Astrocyte (in vitro differentiated cells and primary cell): ENCODE measurements at regions not wholly inside any gene's neighbourhood (a gene's known extent, or its start where the extent isn't known, plus 50 kb on each side); places are given as distances from the start of the nearest gene placed in this dataset.

Experiments
- DNase-seq: peaks from one replicate; pipeline ENCODE4 v3.0.0-alpha.2; 2010; ENCODE audit warnings: low read depth
- FAIRE-seq: peaks from 2 replicates; lab custom pipeline; 2011; peaks lifted over from hg19 to GRCh38; lab: Jason Lieb, UNC
- H2AFZ ChIP-seq: 2 replicates; pipeline ENCODE4 v1.6.0; 2012; ENCODE audit warnings: low read depth, low read length, inconsistent platforms
- H3K27ac ChIP-seq: 2 replicates; pipeline ENCODE4 v1.5.1; 2011; ENCODE audit warnings: low read depth, low read length, inconsistent platforms
- H3K27me3 ChIP-seq: 2 replicates; pipeline ENCODE4 v1.6.0; 2011; ENCODE audit warnings: low read length, inconsistent platforms; ENCODE audit not compliant: insufficient read depth
- H3K36me3 ChIP-seq: 2 replicates; pipeline ENCODE4 v1.5.1; 2011; ENCODE audit warnings: low read length, inconsistent platforms; ENCODE audit not compliant: insufficient read depth
- H3K4me1 ChIP-seq: 2 replicates; pipeline ENCODE4 v1.5.1; 2011; ENCODE audit warnings: low read length, inconsistent platforms; ENCODE audit not compliant: insufficient read depth
- H3K4me2 ChIP-seq: 2 replicates; pipeline ENCODE4 v1.6.0; 2012; ENCODE audit warnings: low read length, inconsistent platforms
- H3K4me3 ChIP-seq: 2 replicates; pipeline ENCODE4 v1.5.1; 2011; ENCODE audit warnings: low read depth, mild to moderate bottlenecking, low read length, inconsistent platforms; ENCODE audit not compliant: insufficient read depth
- H3K79me2 ChIP-seq: 2 replicates; pipeline ENCODE4 v1.6.0; 2012; ENCODE audit warnings: mild to moderate bottlenecking, low read length, inconsistent platforms; ENCODE audit not compliant: insufficient read depth
- H3K9ac ChIP-seq: 2 replicates; pipeline ENCODE4 v1.6.0; 2012; ENCODE audit warnings: mild to moderate bottlenecking, low read length, inconsistent platforms
- H3K9me3 ChIP-seq: 2 replicates; pipeline ENCODE4 v1.5.1; 2012; ENCODE audit warnings: low read depth, mild to moderate bottlenecking, low read length, inconsistent platforms; ENCODE audit not compliant: insufficient read depth
- H4K20me1 ChIP-seq: 2 replicates; pipeline ENCODE4 v1.6.0; 2012; ENCODE audit warnings: low read length, inconsistent platforms; ENCODE audit not compliant: insufficient read depth
- H3K27ac Mint-ChIP-seq: one replicate; pipeline ENCODE4 v1.8.0; 2021; ENCODE audit warnings: mild to moderate bottlenecking, mixed read lengths; ENCODE audit not compliant: unreplicated experiment
- H3K27me3 Mint-ChIP-seq: one replicate; pipeline ENCODE4 v1.8.0; 2021; ENCODE audit warnings: low read depth, mixed read lengths; ENCODE audit not compliant: unreplicated experiment
- H3K36me3 Mint-ChIP-seq: one replicate; pipeline ENCODE4 v1.8.0; 2021; ENCODE audit warnings: low read depth, mixed read lengths; ENCODE audit not compliant: unreplicated experiment
- H3K4me1 Mint-ChIP-seq: one replicate; pipeline ENCODE4 v1.8.0; 2021; ENCODE audit warnings: low read depth, mixed read lengths; ENCODE audit not compliant: unreplicated experiment
- H3K4me3 Mint-ChIP-seq: one replicate; pipeline ENCODE4 v1.8.0; 2021; ENCODE audit warnings: mild to moderate bottlenecking, moderate library complexity, mixed read lengths; ENCODE audit not compliant: unreplicated experiment
- H3K9me3 Mint-ChIP-seq: one replicate; pipeline ENCODE4 v1.8.0; 2021; ENCODE audit warnings: mild to moderate bottlenecking, mixed read lengths; ENCODE audit not compliant: unreplicated experiment
- CTCF ChIP-seq: IDR thresholded peaks from 2 replicates; pipeline ENCODE4 v1.5.1; 2011; ENCODE audit warnings: low read depth, mild to moderate bottlenecking, inconsistent platforms, low read length, moderate library complexity; ENCODE audit not compliant: insufficient read depth
- EZH2 ChIP-seq: IDR thresholded peaks from 2 replicates; pipeline ENCODE4 v1.6.1; 2012; ENCODE audit warnings: mild to moderate bottlenecking, low read length, inconsistent platforms; ENCODE audit not compliant: insufficient read depth

DNA sequence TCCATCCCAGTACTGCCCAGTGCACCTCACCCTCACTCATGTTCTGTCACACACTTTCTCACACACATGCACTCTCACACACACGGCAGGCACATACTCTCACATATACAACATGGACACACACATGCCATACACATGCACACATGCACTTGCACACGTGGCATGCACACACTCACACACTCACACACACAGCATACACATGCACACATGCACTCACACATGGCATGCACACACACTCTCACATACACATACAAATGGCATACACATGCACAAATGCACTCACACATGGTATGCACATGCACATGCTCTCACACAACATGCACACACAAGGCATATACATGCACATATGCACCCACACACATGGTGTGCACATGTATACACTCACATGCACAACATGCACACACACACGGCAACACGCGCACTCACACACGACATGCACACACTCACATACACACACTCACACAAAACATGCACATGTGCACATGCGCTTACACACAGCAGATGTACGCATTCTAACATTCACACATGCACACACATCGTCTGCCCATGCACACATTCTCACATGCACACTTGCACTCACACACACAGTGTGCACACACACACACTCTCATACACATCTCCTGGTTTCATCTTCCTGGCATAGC is 131.7 kb upstream of the THBS2 start:
- H3K4me1 ChIP-seq, result no peaks in the 10 kb centered on the region
- no peak overlapping the region for H3K27ac Mint-ChIP-seq
- no peak overlapping the region for H3K4me3 Mint-ChIP-seq
- H2AFZ ChIP-seq, result no peak overlapping the region
- H3K27me3 Mint-ChIP-seq, result peaks cover 6% of the 10 kb centered on the region
- H3K9me3 Mint-ChIP-seq, result peaks cover 14% of the 10 kb centered on the region
- no peaks in the 10 kb centered on the region for H3K4me1 Mint-ChIP-seq
- FAIRE-seq (no peak), DNase-seq (no peak)
- H3K9me3 ChIP-seq, result peaks cover 12% of the 10 kb centered on the region
- TF ChIP-seq EZH2 (no peak), CTCF (no peak)
- no peaks in the 10 kb centered on the region for H3K79me2 ChIP-seq
- no peak overlapping the region for H3K9ac ChIP-seq
- H3K4me2 ChIP-seq, result no peak overlapping the region
- no peaks in the 10 kb centered on the region for H3K36me3 ChIP-seq
- H3K27ac ChIP-seq, result no peak overlapping the region
- H3K36me3 Mint-ChIP-seq, result no peaks in the 10 kb centered on the region
- H3K4me3 ChIP-seq, result no peak overlapping the region
- no peaks in the 10 kb centered on the region for H4K20me1 ChIP-seq
- no peaks in the 10 kb centered on the region for H3K27me3 ChIP-seq

DNA sequence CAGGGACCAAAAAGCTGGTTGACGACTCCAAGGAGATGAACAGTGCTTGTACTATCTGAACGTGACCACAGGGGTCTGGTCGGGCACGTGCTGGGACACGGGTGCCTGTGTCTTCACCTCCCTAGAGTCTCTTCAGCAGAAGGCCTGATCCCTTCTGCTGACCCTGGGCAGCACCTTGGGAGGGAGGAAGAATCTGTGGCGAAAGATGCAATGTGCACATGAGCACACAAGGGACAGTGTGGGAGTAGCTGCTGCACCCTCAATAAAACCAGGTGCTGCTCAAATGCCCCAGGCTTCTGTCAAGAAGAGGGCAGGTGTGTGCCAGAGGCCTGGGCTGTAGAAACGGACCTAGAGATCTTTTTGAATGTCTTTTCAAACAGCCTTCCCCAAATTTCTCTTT is 130.6 kb upstream of the THBS2 start:
- Histone ChIP-seq H3K4me2 (no peak overlapping the region), H4K20me1 (no peaks in the 10 kb centered on the region), H2AFZ (no peak overlapping the region), H3K27me3 (no peaks in the 10 kb centered on the region), H3K79me2 (no peaks in the 10 kb centered on the region), H3K27ac (no peak overlapping the region), H3K9me3 (peaks cover 12% of the 10 kb centered on the region), H3K9ac (no peak overlapping the region), H3K36me3 (no peaks in the 10 kb centered on the region), H3K4me3 (no peak overlapping the region), H3K4me1 (no peaks in the 10 kb centered on the region)
- Mint-ChIP-seq H3K9me3 (peaks cover 15% of the 10 kb centered on the region), H3K27ac (no peak overlapping the region), H3K4me3 (no peak overlapping the region), H3K36me3 (no peaks in the 10 kb centered on the region), H3K4me1 (no peaks in the 10 kb centered on the region), H3K27me3 (peaks cover 7% of the 10 kb centered on the region)
- DNase-seq (no peak), FAIRE-seq (no peak)
- TF ChIP-seq EZH2, result no peak
- no peak for TF ChIP-seq CTCF

DNA sequence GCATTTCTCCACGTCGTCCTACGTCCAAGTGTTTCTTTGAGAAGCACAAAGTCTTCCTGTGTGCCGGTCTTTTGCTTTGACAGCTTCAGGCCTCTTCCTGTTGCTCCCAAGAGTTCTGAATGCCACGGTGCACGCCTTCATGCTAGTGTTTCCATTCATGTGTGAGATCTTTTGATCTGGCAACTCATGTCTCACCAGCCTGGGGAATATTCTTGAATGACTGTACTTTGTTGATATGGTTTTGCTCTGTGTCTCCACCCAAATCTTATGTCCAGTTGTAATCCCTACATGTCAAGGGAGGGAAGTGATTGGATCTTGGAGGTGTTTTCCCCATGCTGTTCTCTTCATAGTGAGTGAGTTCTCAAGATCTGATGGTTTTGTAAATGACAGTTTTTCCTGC is 129.6 kb upstream of the THBS2 start:
- Histone ChIP-seq H2AFZ (no peak overlapping the region), H3K4me2 (no peak overlapping the region), H3K27ac (no peak overlapping the region), H3K27me3 (no peaks in the 10 kb centered on the region), H4K20me1 (no peaks in the 10 kb centered on the region), H3K9ac (no peak overlapping the region), H3K36me3 (no peaks in the 10 kb centered on the region), H3K4me1 (no peaks in the 10 kb centered on the region), H3K4me3 (no peak overlapping the region), H3K9me3 (peaks cover 21% of the 10 kb centered on the region), H3K79me2 (no peaks in the 10 kb centered on the region)
- no peak for TF ChIP-seq CTCF
- FAIRE-seq, result no peak
- H3K36me3 Mint-ChIP-seq, result peaks cover 2% of the 10 kb centered on the region
- H3K27me3 Mint-ChIP-seq, result peaks cover 15% of the 10 kb centered on the region
- H3K9me3 Mint-ChIP-seq, result peaks cover 24% of the 10 kb centered on the region
- DNase-seq, result no peak
- no peaks in the 10 kb centered on the region for H3K4me1 Mint-ChIP-seq
- no peak overlapping the region for H3K4me3 Mint-ChIP-seq
- no peak overlapping the region for H3K27ac Mint-ChIP-seq
